LNCAP (cell line): ENCODE measurements at regions not wholly inside any gene's neighbourhood (a gene's known extent, or its start where the extent isn't known, plus 50 kb on each side); places are given as distances from the start of the nearest gene placed in this dataset.

Experiments
- CTCF ChIP-seq: fragments of 450-650 bp; IDR thresholded peaks from 2 replicates; pipeline ENCODE4 v1.5.1; 2017; ENCODE audit warnings: mild to moderate bottlenecking

GRCh38 chr12:60176891-60177290 is 581.1 kb downstream of the SLC16A7 start:
- no peak for TF ChIP-seq CTCF

- TF ChIP-seq CTCF, result no peak
These were observed 584.5 kb downstream of the SLC16A7 start for GRCh38 chr12:60180298-60180697.

GRCh38 chr12:60182354-60182753 is 586.5 kb downstream of the SLC16A7 start:
- no peak for TF ChIP-seq CTCF

- no peak for TF ChIP-seq CTCF
These were observed 588.3 kb downstream of the SLC16A7 start for GRCh38 chr12:60184096-60184495.

GRCh38 chr12:60185060-60185459 is 589.2 kb downstream of the SLC16A7 start:
- TF ChIP-seq CTCF, result no peak

GRCh38 chr12:60191271-60191670 is 595.4 kb downstream of the SLC16A7 start:
- TF ChIP-seq CTCF, result no peak

GRCh38 chr12:60191676-60192359 is 596.0 kb downstream of the SLC16A7 start:
- no peak for TF ChIP-seq CTCF

- TF ChIP-seq CTCF, result no peak
These were observed 598.8 kb downstream of the SLC16A7 start for GRCh38 chr12:60194678-60195077.
